HG02943 (cell line): ENCODE measurements at regions not wholly inside any gene's neighbourhood (a gene's known extent, or its start where the extent isn't known, plus 50 kb on each side); places are given as distances from the start of the nearest gene placed in this dataset.
"Not testable (repeated sequence)": the region's sequence is repeated elsewhere in the genome, so short reads cannot be mapped to it uniquely, and the experiment has no call there.

Experiments used
- ATAC-seq: cut with Tn5 transposase; IDR thresholded peaks from one replicate; pipeline ENCODE4 v1.9.1; 2021; ENCODE audit warnings: mild to moderate bottlenecking, low read depth, moderate library complexity; ENCODE audit not compliant: unreplicated experiment

DNA sequence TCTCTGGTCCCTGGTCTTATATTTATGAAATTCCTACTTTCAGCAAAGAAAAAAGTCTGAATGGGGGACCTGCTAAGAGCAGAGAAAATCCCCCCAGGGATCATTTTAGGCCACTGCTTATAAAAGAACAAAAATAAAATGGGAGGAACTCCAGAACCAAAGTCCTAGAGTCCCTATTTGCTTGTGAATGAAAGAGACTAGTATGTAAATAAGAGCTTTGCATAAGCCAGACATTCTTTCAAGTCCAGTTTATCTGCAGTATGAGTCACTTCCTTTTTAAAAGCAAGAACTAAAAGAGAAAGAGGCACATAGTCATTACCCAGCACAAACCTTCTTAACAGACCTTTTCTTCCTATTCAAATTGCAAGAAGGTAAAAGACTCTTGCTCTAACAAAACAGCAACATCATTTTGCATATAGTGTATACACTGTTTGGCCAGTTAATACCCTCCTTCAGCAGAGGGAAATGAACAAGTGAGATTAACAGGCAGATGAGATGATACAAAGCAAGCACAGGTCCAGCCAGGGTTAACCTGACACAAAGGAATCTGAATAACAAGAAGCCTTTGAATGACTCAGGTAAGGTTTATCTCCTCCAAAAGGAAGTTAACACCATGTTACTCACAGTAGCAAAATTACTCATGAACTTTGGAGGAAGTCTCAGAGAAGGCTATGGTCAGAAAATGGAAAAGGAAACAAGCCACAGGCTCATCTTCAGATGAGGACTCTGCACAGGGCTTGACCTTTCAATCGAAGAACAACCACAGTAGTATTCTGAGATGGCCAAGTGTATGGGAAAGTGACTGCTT lies 87.3 kb downstream of the PHLDA1 start:
- ATAC-seq = peak; percentile 97

DNA sequence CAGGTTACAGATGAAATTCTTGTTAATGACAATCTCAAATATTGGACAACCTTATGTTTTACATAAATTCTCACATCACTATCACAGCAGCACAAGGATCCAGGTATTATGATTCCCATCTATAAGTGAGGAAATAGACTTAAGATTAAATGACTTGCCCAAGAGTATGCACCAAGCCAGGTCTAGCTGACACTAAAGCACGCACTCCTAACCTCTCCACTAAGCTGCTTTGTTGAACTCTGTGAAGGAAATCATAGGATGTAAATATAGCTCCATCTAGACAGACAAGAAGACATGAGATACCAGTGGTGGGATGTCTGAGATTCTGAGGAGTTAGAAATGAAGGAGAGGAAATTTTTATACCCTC lies 87.9 kb downstream of the PHLDA1 start:
- no peak for ATAC-seq

DNA sequence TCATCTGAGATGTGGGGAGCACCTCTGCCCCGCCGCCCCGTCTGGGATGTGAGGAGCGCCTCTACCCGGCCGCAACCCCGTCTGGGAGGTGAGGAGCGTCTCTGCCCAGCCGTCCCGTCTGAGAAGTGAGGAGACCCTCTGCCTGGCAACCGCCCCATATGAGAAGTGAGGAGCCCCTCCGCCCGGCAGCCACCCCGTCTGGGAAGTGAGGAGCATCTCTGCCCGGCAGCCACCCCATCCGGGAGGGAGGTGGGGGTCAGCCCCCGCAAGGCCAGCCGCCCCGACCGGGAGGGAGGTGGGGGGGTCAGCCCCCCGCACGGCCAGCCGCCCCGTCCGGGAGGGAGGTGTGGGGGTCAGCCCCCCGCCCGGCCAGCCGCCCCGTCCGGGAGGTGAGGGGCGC lies 89.9 kb downstream of the PHLDA1 start:
- ATAC-seq = not testable (repeated sequence)

DNA sequence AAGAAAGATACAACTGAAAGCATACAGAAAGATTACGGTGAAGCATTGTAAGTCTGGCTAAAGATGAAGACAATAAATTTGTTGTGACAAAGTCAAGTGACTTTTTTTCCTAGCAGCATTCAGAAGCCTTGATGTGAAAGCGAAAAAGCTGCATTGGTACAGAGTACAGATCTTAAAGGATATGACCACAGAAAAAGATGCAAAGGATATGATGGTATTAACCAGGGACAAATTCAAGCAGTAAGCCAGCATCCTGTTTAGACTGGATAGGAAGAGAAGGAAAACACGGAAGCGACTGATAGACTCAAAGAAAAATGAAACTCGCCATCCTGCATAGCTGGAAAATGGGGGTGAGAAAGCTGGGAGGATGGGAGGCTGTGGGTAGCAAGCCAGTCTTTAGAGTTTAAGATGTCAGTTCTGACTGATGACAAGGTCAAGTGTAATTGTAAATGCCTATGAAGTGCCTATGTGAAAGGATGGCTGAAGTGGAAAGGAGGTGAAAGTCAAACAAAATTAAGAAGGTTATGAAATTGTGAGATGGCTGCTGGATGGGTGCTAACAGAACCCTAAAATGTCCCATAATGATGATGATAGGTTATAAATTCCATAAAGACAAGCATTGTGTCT lies 92.4 kb downstream of the PHLDA1 start:
- ATAC-seq = no peak

DNA sequence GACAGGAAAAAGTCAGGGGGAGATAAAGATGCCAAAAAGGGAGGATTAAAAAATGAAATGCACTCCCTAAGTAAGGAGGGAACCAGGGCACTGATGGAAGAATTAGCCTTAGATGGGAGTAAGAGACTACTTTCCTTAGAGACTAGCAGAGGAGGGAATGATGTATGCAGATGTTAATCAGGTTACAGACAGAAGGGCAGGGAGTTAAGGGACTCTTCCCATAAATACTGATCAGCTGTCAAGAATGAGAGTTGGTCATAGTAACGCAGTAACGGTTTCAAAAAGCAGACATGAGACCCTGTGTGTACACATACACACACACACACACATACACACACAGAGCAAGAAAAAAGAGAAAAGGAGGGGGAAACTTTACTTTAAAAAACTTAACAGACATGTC lies 93.4 kb downstream of the PHLDA1 start:
- ATAC-seq = no peak

DNA sequence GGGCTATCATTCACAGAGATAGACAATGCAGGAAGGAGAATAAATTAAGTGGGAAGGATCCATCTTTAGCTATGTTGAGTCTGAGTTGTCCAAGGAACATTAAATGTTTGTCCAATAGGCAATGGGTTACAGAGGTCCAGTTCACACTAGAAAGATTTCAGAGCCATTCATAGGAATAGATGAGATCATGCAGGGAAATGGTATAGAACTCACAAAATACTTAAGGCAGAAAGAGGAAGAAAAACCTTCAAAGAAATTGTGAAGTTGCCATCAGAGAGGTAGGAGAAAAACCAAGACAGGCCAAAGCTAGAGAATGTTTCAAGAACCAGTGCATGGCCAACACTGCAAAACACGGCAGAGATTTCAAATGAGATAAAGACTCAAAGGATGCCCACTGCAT lies 94.1 kb downstream of the PHLDA1 start:
- no peak for ATAC-seq

DNA sequence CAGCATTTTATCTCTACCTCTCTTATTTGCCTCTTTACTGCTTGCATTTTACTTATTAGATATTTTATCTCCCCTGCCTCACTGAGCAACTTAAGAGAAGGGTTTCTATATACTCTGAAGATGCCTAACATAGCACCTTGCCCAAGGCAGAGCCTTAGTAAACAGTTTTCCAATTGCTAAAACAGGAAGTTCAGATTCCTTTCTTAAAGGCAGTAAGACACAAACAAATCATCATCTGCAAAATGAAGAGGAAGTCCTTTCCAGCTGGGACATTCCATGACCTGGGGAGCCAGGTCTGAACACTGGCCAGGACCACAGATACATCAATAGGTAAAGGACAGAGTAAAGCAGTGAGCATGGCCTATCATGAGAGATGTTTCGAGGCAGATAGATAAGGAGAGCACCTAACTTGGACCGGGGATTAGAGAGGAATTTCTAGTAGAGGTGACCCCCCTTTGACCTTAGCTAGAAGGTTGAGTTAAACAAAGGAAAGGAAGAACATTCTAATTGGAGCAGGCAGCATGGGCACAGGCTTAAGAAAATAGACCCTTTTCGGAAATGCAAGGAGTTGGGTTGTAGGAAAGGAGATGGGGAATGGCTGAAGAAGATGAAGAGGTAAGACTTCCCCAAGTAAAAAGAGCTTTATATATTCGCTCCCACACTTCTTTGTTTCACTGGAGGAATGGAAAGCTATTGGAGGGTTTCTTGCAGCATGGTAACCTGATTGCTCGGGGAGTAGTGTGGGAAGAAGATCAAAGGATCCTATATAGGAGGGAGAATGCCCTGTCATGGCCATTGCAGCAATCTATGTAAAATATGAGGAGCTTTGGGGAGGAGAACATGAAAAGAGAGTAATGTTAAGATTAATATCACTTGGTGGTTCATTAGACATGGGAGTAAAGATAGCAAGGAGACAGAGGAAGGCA lies 94.8 kb downstream of the PHLDA1 start:
- ATAC-seq = no peak

DNA sequence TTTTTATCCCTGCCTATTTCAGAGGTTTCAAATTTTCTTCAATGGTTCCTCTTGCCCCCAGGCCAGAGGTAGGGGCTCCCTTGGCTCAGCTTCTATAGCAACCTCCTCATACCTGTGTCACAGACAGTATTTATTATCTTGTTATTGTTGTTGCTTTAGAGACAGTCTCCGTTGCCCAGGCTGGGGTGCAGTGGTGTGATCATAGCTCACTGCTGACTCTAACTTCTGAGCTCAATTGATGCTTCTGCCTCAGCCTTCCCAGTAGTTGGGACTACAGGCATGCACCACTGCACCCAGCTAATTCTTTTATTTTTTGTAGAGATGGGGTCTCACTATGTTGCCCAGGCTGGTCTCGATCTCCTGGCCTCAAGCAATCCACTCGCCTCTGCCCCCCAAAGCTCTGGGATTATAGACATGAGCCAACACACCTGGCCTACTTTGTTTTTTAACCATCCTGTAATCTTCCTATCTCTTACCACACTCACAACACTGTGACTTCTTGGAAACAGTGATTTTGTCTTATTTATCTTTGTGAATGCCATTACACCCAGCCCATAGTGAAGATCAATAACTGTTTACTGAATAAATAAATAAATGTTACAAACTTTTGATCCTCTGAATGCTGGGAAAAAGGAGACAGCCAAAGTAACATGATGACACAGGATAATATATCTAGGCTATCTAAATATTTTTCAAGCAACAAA lies 95.9 kb downstream of the PHLDA1 start:
- ATAC-seq = no peak

DNA sequence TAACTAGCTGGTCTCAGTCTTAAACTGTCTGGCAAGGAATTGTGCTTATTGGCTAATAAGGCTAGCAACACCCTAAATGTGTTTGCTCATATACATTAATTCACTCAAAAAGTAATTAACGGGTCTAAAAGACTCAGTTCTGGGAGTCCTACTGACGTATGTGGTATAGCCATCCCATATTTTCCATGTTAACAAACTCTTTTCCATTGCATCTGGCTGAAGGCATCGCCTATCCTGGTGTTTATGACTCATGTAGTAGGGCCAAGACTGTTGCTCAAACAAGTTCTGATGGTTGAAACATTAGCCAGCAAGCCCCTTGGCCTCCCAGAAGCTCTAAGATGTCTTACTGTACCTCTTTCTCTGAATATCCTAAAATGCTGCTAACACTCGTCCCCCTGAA lies 98.5 kb downstream of the PHLDA1 start:
- ATAC-seq = no peak

DNA sequence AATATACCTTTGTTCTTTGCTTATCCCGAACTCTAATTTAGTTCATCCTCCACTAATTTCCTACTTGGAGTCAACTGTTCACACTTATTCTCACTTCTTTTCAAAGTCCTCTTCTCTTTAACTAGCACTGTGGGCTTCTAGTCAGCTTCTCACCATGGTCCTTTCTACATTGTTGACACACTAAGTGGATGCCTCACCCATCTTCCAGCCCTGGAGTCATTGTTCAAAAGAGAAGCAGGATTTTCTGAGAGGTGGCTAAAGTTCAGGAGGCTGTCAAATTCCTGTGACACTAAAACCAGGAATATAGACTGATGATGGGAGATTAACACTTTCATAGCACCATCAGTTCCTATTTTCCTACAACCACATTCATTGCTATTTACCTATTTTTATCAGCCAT lies 99.3 kb downstream of the PHLDA1 start:
- no peak for ATAC-seq

DNA sequence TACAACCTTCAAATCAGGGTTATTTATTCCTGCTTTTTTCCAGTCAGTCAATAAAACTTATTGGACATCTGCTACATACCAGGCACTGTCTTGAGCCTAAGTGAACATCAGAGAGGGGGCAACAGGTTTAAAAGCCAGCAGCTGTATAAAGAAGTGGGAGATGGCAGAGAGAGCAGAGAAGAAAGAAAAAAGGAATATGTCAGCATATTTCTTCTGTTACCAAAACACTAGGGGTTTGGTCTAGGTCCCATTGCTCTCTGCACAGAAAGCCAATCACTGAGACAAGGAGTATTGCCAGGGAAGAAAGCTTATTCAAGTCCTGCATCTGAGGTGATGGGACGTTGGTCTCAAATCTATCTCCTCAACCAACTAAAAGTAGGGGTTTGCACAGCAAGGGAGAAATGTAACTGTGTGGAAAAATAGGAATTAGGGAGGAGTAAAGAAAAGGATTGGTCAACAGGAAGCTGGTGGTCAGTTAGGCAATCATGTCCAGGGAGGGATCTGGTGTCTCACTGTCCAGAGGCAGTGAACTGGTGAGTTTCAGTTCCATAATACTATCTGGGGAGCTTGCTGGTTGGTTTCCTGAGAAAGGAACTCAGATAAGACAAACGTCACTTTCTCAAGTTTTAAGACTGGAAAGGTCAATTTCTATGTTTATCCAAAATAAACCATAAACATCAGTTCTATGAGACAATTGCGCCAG lies 107.5 kb downstream of the PHLDA1 start:
- no peak for ATAC-seq

DNA sequence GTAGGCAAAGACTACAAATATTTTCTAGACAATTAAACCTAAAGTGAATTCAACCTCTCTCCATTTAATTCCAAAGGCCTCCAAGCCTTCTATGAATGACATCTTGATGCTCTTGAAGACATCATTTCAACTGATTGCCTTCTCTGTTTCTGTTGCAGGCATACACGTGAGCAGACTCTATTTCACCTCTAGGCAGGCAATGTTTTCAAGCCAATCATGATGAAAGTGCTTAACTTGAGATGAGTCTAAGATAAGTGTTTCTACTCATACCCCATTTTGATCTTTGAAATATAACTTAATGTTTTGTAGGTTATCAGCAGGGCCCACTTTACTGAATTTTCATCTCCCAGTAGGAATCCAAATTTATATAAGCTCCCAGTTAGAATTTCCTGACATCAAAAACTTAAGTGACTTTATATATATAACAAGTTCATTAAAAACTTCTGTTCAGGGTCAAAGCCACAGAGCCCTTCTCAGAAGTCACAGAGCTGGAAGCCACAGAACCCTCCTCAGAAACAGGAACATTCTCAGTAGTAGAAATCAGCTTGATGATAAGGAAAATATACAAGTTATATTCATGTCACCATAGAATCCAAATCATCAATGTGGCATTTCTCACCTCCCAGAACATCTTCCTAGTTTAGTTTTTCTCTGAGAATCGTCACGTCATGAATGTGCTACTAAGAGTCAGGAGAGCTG lies 108.5 kb downstream of the PHLDA1 start:
- ATAC-seq = no peak

DNA sequence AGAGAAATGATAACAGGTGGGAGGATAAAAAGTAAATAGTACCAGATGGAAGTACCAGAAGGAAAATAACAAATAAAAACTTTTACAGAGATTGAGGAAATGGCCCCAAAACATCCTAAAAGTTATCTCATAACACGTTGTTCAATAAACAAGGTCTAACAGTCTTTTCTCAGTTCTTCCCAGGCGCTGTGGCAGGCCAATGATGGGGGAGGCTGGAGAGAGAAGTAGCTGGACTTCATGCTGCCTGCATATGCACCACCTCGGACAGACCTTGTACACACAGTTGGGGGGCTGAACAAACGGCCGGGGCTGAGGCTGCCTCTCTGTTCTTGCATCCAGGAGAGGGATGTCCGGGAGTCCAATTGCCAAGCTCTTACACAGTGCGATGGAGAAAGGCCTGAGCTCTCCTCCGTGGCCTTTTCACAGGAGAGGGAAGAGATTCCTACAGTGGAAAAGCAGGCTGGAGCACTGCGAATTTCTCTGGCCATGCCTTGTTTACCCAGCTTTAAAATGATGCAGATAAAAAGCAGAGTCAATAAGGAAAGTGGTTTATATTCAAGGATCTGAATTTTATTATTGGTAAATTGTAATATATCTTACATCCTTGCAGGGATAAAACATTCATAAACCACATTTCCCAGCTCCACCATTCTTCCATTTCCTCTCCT lies 109.8 kb downstream of the PHLDA1 start:
- no peak for ATAC-seq

DNA sequence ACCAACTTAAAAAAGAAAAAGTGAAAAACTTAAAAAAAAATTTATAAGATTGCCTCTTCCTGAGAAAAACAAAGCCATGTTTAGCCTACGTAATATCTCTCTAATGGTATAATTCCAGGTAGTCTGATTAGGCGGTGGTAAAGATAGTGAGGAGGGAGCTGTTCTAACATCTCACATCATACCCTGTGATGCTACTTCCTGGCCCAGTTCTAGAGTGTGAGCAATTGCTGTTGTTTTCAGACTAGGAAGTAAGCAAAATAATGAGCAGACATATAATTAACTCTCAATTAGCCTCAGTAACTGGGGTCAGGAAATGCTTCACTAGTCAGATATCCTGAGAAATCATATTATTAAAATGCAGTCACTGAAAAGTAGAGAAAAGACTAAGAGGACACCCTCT lies 113.9 kb downstream of the PHLDA1 start:
- no peak for ATAC-seq

DNA sequence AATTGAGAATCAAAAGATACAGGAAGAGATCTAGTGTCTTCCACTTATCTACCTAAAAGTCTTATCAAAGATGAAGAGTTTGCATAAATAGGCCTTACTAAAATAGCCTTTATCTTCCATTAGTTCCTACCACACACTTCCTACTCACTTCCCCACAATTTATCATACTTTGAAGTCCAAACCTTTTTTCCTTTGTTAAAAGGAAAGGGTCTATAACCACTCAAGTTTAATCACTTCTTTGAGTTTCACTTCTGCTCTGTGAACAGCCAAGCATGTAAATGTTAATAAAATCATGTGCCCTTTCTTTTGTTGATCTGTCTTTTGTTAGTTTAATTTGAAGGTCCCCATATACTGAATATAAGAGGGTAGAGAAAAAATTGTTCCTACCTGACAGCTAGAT lies 114.5 kb downstream of the PHLDA1 start:
- ATAC-seq = no peak

DNA sequence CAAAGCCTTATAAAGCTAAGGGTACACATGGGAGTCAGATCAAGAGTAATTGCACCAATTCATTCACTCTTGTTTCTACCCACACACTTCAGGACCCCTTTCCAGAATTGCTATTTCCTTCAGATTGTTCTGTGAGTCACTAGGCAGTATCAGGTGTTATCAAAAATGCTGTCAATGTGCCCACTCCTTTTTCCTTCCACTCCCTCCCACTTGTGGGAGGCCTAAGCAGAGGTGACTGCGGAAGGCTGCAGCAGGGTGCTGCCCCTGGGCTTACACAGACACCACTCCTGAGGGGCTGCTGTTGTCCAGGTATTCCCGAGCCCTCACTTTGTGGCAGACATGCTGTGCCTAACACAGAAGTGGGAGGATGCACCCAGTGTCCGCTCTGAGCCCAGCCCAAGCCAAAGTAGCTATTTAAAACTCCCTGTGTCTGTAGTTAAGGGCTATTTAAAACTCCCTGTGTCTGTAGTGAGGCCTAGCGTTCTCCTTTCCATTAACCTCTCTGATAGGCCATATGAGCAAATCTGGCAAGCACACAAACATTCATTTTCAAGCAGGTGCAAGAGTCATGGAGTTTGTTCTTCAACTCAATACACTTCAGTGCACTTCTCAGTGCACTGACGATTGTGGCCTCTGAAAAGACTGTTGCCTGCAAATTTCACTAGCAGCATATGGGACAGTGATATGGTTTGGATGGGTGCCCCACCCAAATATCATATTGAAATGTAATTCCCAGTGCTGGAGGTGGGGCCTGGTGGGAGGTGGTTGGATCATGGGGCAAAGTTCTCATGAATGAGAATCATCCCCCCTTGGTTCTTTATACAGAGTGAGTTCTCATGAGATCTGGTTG lies 117.8 kb downstream of the PHLDA1 start:
- ATAC-seq = no peak

DNA sequence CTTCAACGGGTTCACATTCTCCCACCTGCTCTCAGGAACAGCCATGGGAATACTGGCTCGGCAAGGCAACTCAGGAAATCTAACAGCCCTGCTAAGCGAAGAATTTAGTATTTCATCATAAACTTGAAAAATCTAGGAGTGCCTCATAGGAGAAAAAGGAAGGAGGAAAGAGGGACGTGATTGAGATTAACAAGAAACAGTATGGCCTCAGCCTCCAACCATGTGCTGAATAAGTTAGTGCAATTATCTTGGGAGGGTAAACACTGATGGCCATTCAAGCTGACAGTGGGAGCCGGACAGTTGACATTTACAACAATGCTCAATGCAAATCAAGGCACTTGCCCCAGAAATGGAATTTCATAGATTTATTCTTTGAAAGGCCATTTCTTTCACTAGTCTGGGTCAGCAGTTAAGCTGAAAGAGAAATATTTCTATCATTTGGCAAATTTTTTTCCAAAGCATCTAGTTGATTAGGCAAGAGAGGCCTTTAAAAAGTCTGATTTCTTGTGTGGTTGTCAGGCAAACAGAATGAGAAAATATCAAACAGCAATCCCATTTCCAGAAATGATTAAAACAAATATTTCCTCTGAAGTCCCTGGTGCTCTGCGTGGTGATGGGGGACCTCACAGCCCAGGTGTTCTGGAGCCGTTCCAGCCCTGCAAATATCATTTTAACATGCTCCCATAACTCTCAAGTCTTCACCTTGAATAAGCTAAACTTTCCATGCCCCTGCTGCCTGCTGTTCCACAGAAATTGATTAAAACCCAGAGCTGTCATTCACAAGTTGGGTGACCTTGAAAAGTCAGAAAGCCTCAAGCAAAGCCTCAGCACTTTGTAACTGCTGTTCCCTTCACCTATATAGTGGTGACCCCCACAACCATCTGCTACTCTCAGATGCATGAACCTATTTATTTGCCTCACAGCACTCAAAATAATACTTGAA lies 121.6 kb downstream of the PHLDA1 start:
- ATAC-seq = no peak
